ENCODE measurements at regions not wholly inside any gene's neighbourhood (a gene's known extent, or its start where the extent isn't known, plus 50 kb on each side); places are given as distances from the start of the nearest gene placed in this dataset.
"Not testable (repeated sequence)": the region's sequence is repeated elsewhere in the genome, so short reads cannot be mapped to it uniquely, and the experiment has no call there.

DNA sequence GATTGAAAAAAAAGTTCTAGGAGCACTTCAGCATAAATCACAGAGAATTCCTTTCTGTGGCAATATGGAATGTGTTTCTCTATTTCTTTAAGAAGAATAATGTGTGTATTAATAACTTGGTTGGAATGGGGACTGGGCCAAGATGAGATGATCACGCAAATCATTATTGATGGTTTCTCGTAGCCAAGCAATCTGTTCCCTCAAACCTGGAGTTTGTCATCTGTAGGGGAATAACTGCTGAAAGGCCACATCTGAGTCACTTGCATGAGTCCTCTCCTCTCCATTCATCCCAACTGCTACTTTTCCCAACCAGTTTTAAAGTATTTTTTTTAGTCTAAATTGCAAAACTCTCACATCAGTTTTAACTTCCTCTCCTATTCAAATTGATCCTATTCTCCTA is 480.4 kb downstream of the PLPP3 start:
- in situ Hi-C loops (cut with MboI; ENCODE audit: low sequenced_read_pairs, unreplicated experiment) = no loop called here
- TF ChIP-seq, protein P1, sequence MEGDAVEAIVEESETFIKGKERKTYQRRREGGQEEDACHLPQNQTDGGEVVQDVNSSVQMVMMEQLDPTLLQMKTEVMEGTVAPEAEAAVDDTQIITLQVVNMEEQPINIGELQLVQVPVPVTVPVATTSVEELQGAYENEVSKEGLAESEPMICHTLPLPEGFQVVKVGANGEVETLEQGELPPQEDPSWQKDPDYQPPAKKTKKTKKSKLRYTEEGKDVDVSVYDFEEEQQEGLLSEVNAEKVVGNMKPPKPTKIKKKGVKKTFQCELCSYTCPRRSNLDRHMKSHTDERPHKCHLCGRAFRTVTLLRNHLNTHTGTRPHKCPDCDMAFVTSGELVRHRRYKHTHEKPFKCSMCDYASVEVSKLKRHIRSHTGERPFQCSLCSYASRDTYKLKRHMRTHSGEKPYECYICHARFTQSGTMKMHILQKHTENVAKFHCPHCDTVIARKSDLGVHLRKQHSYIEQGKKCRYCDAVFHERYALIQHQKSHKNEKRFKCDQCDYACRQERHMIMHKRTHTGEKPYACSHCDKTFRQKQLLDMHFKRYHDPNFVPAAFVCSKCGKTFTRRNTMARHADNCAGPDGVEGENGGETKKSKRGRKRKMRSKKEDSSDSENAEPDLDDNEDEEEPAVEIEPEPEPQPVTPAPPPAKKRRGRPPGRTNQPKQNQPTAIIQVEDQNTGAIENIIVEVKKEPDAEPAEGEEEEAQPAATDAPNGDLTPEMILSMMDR (IDR thresholded peaks at IDR 0.05; ENCODE audit: borderline replicate concordance, control extremely low read depth, extremely low read depth, insufficient read depth, missing control alignments) = no peak
- no peak for DNase-seq (ENCODE audit: low spot score)

DNA sequence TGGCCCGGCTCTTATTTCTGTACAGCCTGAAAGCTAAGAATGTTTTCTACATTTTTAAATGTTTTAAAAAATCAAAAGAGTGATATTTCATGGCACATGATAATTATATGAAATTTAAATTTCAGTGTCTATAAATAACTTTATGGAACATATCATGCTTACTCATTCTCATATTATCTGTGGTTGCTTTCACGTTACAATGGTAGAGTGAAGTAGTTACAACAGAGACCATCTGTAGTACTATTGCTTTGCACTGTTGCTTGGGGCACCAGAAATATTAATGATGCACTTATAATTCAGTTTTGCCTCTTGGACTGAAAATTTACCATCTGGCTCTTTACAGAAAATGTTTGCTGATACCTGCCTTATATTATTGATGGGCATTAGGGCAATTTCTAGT is 481.6 kb downstream of the PLPP3 start:
- TF ChIP-seq, protein P1 (IDR thresholded peaks at IDR 0.05; ENCODE audit: borderline replicate concordance, control extremely low read depth, extremely low read depth, insufficient read depth, missing control alignments) = no peak
- DNase-seq (ENCODE audit: low spot score) = no peak
- in situ Hi-C loops (cut with MboI; ENCODE audit: low sequenced_read_pairs, unreplicated experiment) = no loop called here

DNA sequence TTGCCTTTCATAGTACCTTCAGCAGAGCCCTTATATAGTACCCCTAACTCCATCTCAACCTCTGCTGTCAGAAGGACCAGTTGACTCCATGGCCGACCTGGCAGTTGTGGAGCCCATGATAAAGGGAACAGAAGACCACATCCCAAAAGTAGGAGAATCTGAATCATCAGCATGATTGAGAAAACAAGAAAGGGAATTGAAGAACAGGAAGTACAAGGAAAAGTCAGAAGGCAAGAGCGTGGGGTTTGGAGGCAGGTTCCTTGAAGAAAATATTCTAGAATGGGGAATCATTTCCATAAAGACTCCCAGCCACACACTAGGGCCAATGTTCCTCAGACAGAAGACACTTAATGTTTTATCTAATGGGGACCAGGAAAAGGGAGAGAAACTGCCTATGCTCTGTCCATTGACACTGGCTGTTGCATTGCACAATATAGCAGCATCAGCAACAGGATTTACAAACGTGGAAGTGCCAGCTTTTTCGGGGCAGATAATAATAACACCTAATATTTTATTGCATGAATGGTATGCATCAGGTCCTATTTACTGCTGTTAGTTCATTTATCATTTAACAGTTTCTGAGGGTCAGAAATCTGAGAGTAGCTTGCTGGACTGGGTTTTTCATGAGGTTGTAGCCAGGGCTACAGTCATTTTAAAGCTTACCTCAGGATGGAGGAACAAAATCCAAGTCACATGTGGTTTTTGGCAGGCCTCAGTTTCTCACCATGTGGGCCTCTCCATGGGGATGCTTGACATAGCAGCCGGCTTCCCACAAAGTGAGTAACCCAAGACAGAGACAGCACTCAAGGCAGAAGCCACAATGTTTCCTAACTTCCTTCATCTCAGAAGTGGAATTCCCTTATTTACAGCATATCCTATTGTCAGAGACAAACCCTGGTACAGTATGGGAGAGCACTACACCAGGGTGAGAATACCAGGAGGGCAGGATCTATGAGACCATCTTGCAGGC is 483.4 kb downstream of the PLPP3 start:
- in situ Hi-C loops (cut with MboI; ENCODE audit: low sequenced_read_pairs, unreplicated experiment) = no loop called here
- no peak for DNase-seq (ENCODE audit: low spot score)
- TF ChIP-seq, protein P1 (IDR thresholded peaks at IDR 0.05; ENCODE audit: borderline replicate concordance, control extremely low read depth, extremely low read depth, insufficient read depth, missing control alignments) = no peak

DNA sequence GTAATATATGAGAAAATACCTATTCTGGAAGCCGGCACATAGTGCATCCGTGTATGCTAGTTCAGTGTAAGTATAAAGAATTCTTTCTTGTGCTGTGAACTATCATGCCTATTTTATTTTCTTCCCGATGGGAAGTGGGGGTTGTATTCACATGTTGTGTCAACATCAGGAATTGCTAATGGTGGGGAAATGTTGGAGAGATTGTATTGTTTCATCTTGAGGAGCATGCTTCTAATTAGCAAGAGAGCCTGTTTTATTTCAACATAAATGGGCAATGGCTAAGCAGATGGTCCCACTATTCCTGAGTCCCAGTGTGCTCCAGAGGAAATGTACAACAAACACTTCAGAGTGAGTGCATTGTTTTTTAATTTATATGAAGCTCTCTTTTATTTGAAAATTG is 485.2 kb downstream of the PLPP3 start:
- no peak for DNase-seq (ENCODE audit: low spot score)
- TF ChIP-seq, protein P1 (IDR thresholded peaks at IDR 0.05; ENCODE audit: borderline replicate concordance, control extremely low read depth, extremely low read depth, insufficient read depth, missing control alignments) = no peak
- in situ Hi-C loops (cut with MboI; ENCODE audit: low sequenced_read_pairs, unreplicated experiment) = no loop called here

DNA sequence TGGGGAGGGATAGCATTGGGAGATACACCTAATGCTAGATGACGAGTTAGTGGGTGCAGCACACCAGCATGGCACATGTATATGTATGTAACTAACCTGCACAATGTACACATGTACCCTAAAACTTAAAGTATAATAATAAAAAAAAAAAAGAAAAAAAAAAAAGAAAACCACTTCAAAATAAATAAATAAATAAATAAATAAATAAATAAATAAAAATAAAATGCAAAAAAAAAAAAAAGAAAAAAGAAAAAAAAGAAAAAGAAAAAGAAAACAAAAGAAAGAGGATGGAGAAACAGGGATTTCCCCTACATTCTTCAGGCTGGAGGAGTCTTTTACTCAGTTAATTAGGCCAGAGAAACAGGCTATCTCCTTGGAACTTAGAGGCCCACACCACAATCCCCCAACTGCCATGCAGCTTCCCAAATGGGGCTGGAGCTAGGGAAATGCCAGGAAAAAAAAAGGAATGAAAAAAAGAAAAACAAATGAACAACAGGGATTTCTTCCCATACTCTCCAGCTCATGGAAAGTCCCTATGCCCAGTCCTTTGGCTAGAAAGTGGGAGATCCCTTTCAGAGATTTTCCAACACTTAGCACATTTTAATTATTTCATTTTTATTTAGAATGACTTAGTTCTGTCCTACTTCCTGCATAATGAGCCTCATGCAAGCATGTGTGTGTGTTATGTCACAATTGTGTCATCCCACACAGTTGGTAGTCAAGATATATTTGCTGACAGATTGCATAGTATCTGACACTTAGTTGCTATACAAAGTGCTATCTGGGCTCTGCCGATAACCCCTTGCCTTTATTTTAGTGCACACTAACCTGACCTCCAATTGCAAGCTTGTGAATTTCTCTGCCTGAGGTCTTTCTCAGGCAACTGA is 486.4 kb downstream of the PLPP3 start:
- TF ChIP-seq, protein P1 (IDR thresholded peaks at IDR 0.05; ENCODE audit: borderline replicate concordance, control extremely low read depth, extremely low read depth, insufficient read depth, missing control alignments) = no peak
- in situ Hi-C loops (cut with MboI; ENCODE audit: low sequenced_read_pairs, unreplicated experiment) = no loop called here
- DNase-seq (ENCODE audit: low spot score) = no peak

DNA sequence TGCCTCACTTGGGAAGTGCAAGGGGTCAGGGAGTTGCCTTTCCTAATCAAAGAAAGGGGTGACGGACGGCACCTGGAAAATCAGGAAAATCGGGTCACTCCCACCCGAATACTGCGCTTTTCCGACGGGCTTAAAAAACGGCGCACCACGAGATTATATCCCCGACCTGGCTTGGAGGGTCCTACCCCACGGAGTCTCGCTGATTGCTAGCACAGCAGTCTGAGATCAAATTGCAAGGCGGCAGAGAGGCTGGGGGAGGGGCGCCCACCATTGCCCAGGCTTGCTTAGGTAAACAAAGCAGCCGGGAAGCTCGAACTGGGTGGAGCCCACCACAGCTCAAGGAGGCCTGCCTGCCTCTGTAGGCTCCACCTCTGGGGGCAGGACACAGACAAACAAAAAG is 489.5 kb downstream of the PLPP3 start:
- in situ Hi-C loops (cut with MboI; ENCODE audit: low sequenced_read_pairs, unreplicated experiment); DNase-seq (ENCODE audit: low spot score): not testable (repeated sequence)

All from GM13976 (cell line).